ENCODE measurements at regions not wholly inside any gene's neighbourhood (a gene's known extent, or its start where the extent isn't known, plus 50 kb on each side); places are given as distances from the start of the nearest gene placed in this dataset.

DNA sequence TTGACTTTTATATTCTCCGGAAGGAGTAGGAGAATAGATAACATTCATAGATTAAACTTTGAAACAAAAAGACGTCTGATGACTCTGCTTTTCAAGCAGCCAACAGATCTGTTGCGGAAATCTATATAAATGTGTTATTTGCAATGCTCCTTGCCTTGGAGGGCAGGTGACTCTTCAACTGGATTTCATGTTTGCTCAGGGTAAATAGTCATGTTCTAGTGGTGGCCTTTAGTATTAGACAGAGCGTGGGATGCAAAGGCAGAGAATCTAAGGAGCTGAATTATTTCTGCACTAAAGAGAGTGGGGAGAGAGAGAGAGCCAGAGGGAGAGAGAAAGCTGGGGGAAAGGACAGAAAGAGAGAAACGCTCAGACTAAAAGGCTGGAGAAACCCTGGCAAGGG is 454.3 kb downstream of the AJAP1 start:
- no peak for FAIRE-seq
- no peak overlapping the region for H3K4me2 ChIP-seq (ENCODE audit: control insufficient read depth, insufficient read depth)
- no peak overlapping the region for H2AFZ ChIP-seq (ENCODE audit: control insufficient read depth, low read depth, low read length)
- BruUV-seq (replicated peaks), result no TSS peak
- no peak for DNase-seq (ENCODE audit: low read depth, low spot score)
- ChIA-PET SMC1A (ENCODE audit: uncharacterized antibody, unreplicated experiment) (no interaction called here), POLR2A (no interaction called here), CTCF (no interaction called here), RAD21 (ENCODE audit: unreplicated experiment) (no interaction called here)
- no peaks in the 10 kb centered on the region for H3K4me1 ChIP-seq (ENCODE audit: control insufficient read depth, insufficient read depth, low read length)
- in situ Hi-C loops (cut with MboI) (no loop called here), intact Hi-C loops (cut with micrococcal nuclease; ENCODE audit: unreplicated experiment) (no loop called here)
- ATAC-seq, result no peak
- H4K20me1 ChIP-seq (ENCODE audit: control insufficient read depth, insufficient read depth), result no peaks in the 10 kb centered on the region
- no peak overlapping the region for H3K9ac ChIP-seq (ENCODE audit: control insufficient read depth, insufficient read depth, low read length)
- no peaks in the 10 kb centered on the region for H3K27me3 ChIP-seq (replicated peaks in 1 of 2; ENCODE audit: control insufficient read depth in 2 of 2, insufficient read depth in 2 of 2, low read length in 1 of 2)
- no peaks in the 10 kb centered on the region for H3K79me2 ChIP-seq (ENCODE audit: control insufficient read depth, insufficient read depth, low read length)
- H3K36me3 ChIP-seq (ENCODE audit: control insufficient read depth in 2 of 2, insufficient read depth in 2 of 2, low read length in 1 of 2), result no peaks in the 10 kb centered on the region
- 15% methylated on average over 5 of the region's 5 CpGs for WGBS (ENCODE audit: insufficient coverage, insufficient replicate concordance, low lambda C conversion rate, missing lambda C conversion rate)
- H3K27ac ChIP-seq (ENCODE audit: control insufficient read depth, insufficient read depth), result no peak overlapping the region
- TF ChIP-seq JUNB (IDR thresholded peaks at IDR 0.05), result no peak
- TF ChIP-seq IKZF1 (conservative IDR thresholded peaks at IDR 0.05), result no peak
- TF ChIP-seq, protein P1, sequence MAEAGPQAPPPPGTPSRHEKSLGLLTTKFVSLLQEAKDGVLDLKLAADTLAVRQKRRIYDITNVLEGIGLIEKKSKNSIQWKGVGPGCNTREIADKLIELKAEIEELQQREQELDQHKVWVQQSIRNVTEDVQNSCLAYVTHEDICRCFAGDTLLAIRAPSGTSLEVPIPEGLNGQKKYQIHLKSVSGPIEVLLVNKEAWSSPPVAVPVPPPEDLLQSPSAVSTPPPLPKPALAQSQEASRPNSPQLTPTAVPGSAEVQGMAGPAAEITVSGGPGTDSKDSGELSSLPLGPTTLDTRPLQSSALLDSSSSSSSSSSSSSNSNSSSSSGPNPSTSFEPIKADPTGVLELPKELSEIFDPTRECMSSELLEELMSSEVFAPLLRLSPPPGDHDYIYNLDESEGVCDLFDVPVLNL (IDR thresholded peaks at IDR 0.05; ENCODE audit: low read depth, low read length), result no peak
- TF ChIP-seq RB1 (IDR thresholded peaks at IDR 0.05; ENCODE audit: borderline replicate concordance), result no peak
- TF ChIP-seq, protein P2, sequence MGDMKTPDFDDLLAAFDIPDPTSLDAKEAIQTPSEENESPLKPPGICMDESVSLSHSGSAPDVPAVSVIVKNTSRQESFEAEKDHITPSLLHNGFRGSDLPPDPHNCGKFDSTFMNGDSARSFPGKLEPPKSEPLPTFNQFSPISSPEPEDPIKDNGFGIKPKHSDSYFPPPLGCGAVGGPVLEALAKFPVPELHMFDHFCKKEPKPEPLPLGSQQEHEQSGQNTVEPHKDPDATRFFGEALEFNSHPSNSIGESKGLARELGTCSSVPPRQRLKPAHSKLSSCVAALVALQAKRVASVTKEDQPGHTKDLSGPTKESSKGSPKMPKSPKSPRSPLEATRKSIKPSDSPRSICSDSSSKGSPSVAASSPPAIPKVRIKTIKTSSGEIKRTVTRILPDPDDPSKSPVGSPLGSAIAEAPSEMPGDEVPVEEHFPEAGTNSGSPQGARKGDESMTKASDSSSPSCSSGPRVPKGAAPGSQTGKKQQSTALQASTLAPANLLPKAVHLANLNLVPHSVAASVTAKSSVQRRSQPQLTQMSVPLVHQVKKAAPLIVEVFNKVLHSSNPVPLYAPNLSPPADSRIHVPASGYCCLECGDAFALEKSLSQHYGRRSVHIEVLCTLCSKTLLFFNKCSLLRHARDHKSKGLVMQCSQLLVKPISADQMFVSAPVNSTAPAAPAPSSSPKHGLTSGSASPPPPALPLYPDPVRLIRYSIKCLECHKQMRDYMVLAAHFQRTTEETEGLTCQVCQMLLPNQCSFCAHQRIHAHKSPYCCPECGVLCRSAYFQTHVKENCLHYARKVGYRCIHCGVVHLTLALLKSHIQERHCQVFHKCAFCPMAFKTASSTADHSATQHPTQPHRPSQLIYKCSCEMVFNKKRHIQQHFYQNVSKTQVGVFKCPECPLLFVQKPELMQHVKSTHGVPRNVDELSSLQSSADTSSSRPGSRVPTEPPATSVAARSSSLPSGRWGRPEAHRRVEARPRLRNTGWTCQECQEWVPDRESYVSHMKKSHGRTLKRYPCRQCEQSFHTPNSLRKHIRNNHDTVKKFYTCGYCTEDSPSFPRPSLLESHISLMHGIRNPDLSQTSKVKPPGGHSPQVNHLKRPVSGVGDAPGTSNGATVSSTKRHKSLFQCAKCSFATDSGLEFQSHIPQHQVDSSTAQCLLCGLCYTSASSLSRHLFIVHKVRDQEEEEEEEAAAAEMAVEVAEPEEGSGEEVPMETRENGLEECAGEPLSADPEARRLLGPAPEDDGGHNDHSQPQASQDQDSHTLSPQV (IDR thresholded peaks at IDR 0.05), result no peak
- no peak for TF ChIP-seq SUPT20H (IDR thresholded peaks at IDR 0.05; ENCODE audit: borderline replicate concordance, control insufficient read depth, low read depth, low read length)
- TF ChIP-seq, protein P3, sequence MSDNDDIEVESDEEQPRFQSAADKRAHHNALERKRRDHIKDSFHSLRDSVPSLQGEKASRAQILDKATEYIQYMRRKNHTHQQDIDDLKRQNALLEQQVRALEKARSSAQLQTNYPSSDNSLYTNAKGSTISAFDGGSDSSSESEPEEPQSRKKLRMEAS (IDR thresholded peaks at IDR 0.05; ENCODE audit: low read depth, low read length), result no peak
- no peaks in the 10 kb centered on the region for H3K9me3 ChIP-seq (replicated peaks; ENCODE audit: control insufficient read depth, insufficient read depth, low read length)
- H3K4me3 ChIP-seq, result no peak overlapping the region
